ENCODE measurements at regions not wholly inside any gene's neighbourhood (a gene's known extent, or its start where the extent isn't known, plus 50 kb on each side); places are given as distances from the start of the nearest gene placed in this dataset.
"Not testable (repeated sequence)": the region's sequence is repeated elsewhere in the genome, so short reads cannot be mapped to it uniquely, and the experiment has no call there.

DNA sequence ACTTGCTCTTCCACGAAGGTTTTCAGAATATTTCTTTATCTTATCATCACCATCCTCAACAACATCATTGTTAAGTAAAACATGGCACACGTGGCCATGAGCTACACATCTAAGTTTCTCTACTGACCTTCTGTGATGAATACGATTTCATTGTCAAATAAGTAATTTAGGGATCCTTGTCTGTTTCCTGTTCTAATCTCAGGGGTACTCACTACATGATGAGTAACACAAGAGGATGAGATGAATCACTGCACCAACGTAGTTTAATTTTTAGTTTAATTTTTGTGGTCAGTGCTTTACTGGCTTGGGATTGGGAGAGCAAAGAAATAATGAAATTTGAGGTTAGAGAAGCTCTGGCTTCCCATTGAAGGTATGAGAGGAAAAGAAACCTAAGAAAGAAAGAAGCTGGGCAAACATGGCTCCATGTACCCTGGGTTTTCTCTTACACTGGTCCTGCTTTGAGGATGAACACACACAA, 461.9 kb upstream of the KLF6 start:
- no peaks in the 10 kb centered on the region for H3K27me3 ChIP-seq (ENCODE audit: control insufficient read depth in 5 of 5, insufficient read depth in 4 of 5, low read length in 5 of 5)
- H3K9me3 ChIP-seq (ENCODE audit: control insufficient read depth in 5 of 5, low read length in 5 of 5), result no peaks in the 10 kb centered on the region
- H3K27ac ChIP-seq (ENCODE audit: low read depth, low read length), result peak overlapping the region; percentile 22
- no peak overlapping the region for H3K9ac ChIP-seq (ENCODE audit: low read length in 5 of 5)
- no peaks in the 10 kb centered on the region for H3K36me3 ChIP-seq (ENCODE audit: control insufficient read depth in 5 of 5, insufficient read depth in 5 of 5, low read length in 5 of 5)
- peaks cover 0 to 17% (median 13%) of the 10 kb centered on the region in 5 donors for H3K4me1 ChIP-seq (ENCODE audit: control insufficient read depth in 5 of 5, insufficient read depth in 5 of 5, low read length in 5 of 5)
- no peak overlapping the region for H3K4me3 ChIP-seq (ENCODE audit: low read depth in 1 of 5, low read length in 5 of 5)

DNA sequence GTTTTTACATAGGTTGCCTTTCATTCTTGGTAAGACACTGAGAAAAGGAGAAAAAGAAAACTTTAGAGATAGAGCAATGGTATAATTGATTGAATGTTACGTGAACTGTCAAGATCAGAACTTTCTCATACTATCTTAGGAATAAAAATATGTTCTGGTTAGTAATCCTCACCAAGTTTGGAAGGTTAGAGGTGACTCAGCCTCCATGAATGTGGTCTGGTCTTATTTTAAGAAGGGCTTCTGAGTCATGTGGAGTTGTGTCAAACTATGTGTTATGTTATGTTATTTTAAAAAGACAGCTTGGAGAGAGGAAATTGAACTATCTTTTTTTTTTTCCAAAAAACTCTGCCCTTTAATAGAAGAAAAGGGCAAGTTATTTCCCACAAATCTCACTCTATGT, 458.6 kb upstream of the KLF6 start:
- H3K4me3 ChIP-seq (ENCODE audit: low read depth in 1 of 5, low read length in 5 of 5), result peak overlapping the region in 2 of 5 donors; percentile 4 to 45

GRCh38 chr10:4243169-4243568, 458.2 kb upstream of the KLF6 start:
- no peaks in the 10 kb centered on the region for H3K9me3 ChIP-seq (ENCODE audit: control insufficient read depth in 5 of 5, low read length in 5 of 5)
- H3K36me3 ChIP-seq (ENCODE audit: control insufficient read depth in 5 of 5, insufficient read depth in 5 of 5, low read length in 5 of 5), result no peaks in the 10 kb centered on the region
- H3K4me3 ChIP-seq (ENCODE audit: low read depth in 1 of 5, low read length in 5 of 5), result peak overlapping the region in 4 of 5 donors; percentile 4 to 45 (median 18)
- H3K9ac ChIP-seq (ENCODE audit: low read length in 5 of 5), result no peak overlapping the region
- H3K4me1 ChIP-seq (ENCODE audit: control insufficient read depth in 5 of 5, insufficient read depth in 5 of 5, low read length in 5 of 5), result peaks cover 2 to 30% (median 21%) of the 10 kb centered on the region in 5 donors
- peak overlapping the region; percentile 75 for H3K27ac ChIP-seq (ENCODE audit: low read depth, low read length)
- H3K27me3 ChIP-seq (ENCODE audit: control insufficient read depth in 5 of 5, insufficient read depth in 4 of 5, low read length in 5 of 5), result no peaks in the 10 kb centered on the region

More for the DNA sequence above, 458.6 kb upstream of the KLF6 start:
- Histone ChIP-seq H3K27me3 (ENCODE audit: control insufficient read depth in 5 of 5, insufficient read depth in 4 of 5, low read length in 5 of 5) (no peaks in the 10 kb centered on the region), H3K36me3 (ENCODE audit: control insufficient read depth in 5 of 5, insufficient read depth in 5 of 5, low read length in 5 of 5) (no peaks in the 10 kb centered on the region), H3K9ac (ENCODE audit: low read length in 5 of 5) (no peak overlapping the region), H3K27ac (ENCODE audit: low read depth, low read length) (peak overlapping the region; percentile 75), H3K4me1 (ENCODE audit: control insufficient read depth in 5 of 5, insufficient read depth in 5 of 5, low read length in 5 of 5) (peaks cover 2 to 30% (median 21%) of the 10 kb centered on the region in 5 donors), H3K9me3 (ENCODE audit: control insufficient read depth in 5 of 5, low read length in 5 of 5) (no peaks in the 10 kb centered on the region)

DNA sequence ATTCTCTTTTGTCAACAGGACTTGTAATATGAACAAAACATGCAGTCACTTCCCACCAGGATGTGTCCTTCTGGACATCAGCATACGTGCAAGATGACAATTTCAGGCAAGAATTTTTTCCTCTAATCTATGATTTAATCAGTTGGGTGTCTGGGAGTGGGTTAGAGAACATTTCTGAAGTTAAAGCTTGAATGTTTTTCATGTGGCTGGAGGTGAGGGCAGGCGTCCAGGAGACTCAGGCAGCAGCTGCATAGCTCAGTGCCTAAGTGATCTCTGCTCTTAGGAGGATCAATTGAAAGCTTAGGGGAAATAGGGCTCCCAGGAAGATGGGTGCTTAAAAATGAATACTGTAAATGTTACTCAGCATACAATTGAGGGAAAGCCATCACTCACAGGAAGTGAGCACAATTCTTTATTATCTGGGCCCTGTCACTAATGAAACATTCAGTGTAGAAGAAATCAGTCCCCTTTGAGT, 457.6 kb upstream of the KLF6 start:
- Histone ChIP-seq H3K27me3 (ENCODE audit: control insufficient read depth in 5 of 5, insufficient read depth in 4 of 5, low read length in 5 of 5) (no peaks in the 10 kb centered on the region), H3K4me3 (ENCODE audit: low read depth in 1 of 5, low read length in 5 of 5) (peak overlapping the region; percentile 5 to 45 (median 33)), H3K9me3 (ENCODE audit: control insufficient read depth in 5 of 5, low read length in 5 of 5) (no peaks in the 10 kb centered on the region), H3K27ac (ENCODE audit: low read depth, low read length) (peak overlapping the region; percentile 75), H3K36me3 (ENCODE audit: control insufficient read depth in 5 of 5, insufficient read depth in 5 of 5, low read length in 5 of 5) (no peaks in the 10 kb centered on the region), H3K9ac (ENCODE audit: low read length in 5 of 5) (peak overlapping the region in 1 of 5 donors; percentile 39), H3K4me1 (ENCODE audit: control insufficient read depth in 5 of 5, insufficient read depth in 5 of 5, low read length in 5 of 5) (peaks cover 2 to 30% (median 21%) of the 10 kb centered on the region in 5 donors)

- H3K4me3 ChIP-seq (ENCODE audit: low read depth in 1 of 5, low read length in 5 of 5), result peak overlapping the region; percentile 33 to 50 (median 42)
- H3K27ac ChIP-seq (ENCODE audit: low read depth, low read length), result peak overlapping the region; percentile 75
- peaks cover 0 to 2% (median 0%) of the 10 kb centered on the region in 5 donors for H3K9me3 ChIP-seq (ENCODE audit: control insufficient read depth in 5 of 5, low read length in 5 of 5)
- no peaks in the 10 kb centered on the region for H3K27me3 ChIP-seq (ENCODE audit: control insufficient read depth in 5 of 5, insufficient read depth in 4 of 5, low read length in 5 of 5)
- H3K4me1 ChIP-seq (ENCODE audit: control insufficient read depth in 5 of 5, insufficient read depth in 5 of 5, low read length in 5 of 5), result peaks cover 2 to 26% (median 21%) of the 10 kb centered on the region in 5 donors
- H3K36me3 ChIP-seq (ENCODE audit: control insufficient read depth in 5 of 5, insufficient read depth in 5 of 5, low read length in 5 of 5), result no peaks in the 10 kb centered on the region
- H3K9ac ChIP-seq (ENCODE audit: low read length in 5 of 5), result peak overlapping the region in 4 of 5 donors; percentile 10 to 48 (median 30)
These were observed 456.8 kb upstream of the KLF6 start for GRCh38 chr10:4241724-4242345.

- Histone ChIP-seq H3K27ac (ENCODE audit: low read depth, low read length) (peak overlapping the region; percentile 75), H3K4me3 (ENCODE audit: low read depth in 1 of 5, low read length in 5 of 5) (no peak overlapping the region), H3K27me3 (ENCODE audit: control insufficient read depth in 5 of 5, insufficient read depth in 4 of 5, low read length in 5 of 5) (no peaks in the 10 kb centered on the region), H3K9ac (ENCODE audit: low read length in 5 of 5) (no peak overlapping the region), H3K36me3 (ENCODE audit: control insufficient read depth in 5 of 5, insufficient read depth in 5 of 5, low read length in 5 of 5) (no peaks in the 10 kb centered on the region), H3K4me1 (ENCODE audit: control insufficient read depth in 5 of 5, insufficient read depth in 5 of 5, low read length in 5 of 5) (peaks cover 2 to 26% (median 21%) of the 10 kb centered on the region in 5 donors), H3K9me3 (ENCODE audit: control insufficient read depth in 5 of 5, low read length in 5 of 5) (peaks cover 0 to 4% (median 0%) of the 10 kb centered on the region in 5 donors)
These were observed 455.7 kb upstream of the KLF6 start for GRCh38 chr10:4240608-4241197.

GRCh38 chr10:4239186-4239585, 454.2 kb upstream of the KLF6 start:
- H3K27ac ChIP-seq (ENCODE audit: low read depth, low read length), result no peak overlapping the region
- peaks cover 2 to 26% (median 21%) of the 10 kb centered on the region in 5 donors for H3K4me1 ChIP-seq (ENCODE audit: control insufficient read depth in 5 of 5, insufficient read depth in 5 of 5, low read length in 5 of 5)

DNA sequence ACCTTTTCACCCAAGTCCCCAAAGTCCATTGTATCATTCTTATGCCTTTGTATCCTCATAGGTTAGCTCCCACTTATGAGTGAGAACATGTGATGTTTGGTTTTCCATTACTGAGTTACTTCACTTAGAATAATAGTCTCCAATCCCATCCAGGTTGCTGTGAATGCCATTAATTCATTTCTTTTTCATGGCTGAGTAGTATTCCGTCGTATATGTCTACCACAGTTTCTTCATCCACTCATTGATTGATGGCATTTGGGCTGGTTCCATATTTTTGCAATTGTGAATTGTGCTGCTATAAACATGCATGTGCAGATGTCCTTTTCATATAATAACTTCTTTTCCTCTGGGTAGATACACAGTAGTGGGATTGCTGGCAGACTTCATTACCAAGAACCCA, 451.9 kb upstream of the KLF6 start:
- Histone ChIP-seq H3K9me3 (ENCODE audit: control insufficient read depth in 5 of 5, low read length in 5 of 5) (peaks cover 0 to 11% (median 4%) of the 10 kb centered on the region in 5 donors), H3K4me1 (ENCODE audit: control insufficient read depth in 5 of 5, insufficient read depth in 5 of 5, low read length in 5 of 5) (peaks cover 2 to 13% (median 10%) of the 10 kb centered on the region in 5 donors)
- not testable (repeated sequence) for H3K36me3 ChIP-seq (ENCODE audit: control insufficient read depth in 5 of 5, insufficient read depth in 5 of 5, low read length in 5 of 5); H3K4me3 ChIP-seq (ENCODE audit: low read depth in 1 of 5, low read length in 5 of 5); H3K27ac ChIP-seq (ENCODE audit: low read depth, low read length); H3K9ac ChIP-seq (ENCODE audit: low read length in 5 of 5); H3K27me3 ChIP-seq (ENCODE audit: control insufficient read depth in 5 of 5, insufficient read depth in 4 of 5, low read length in 5 of 5)

More at GRCh38 chr10:4239186-4239585, 454.2 kb upstream of the KLF6 start:
- Histone ChIP-seq H3K36me3 (ENCODE audit: control insufficient read depth in 5 of 5, insufficient read depth in 5 of 5, low read length in 5 of 5) (no peaks in the 10 kb centered on the region), H3K9me3 (ENCODE audit: control insufficient read depth in 5 of 5, low read length in 5 of 5) (peaks cover 0 to 4% (median 0%) of the 10 kb centered on the region in 5 donors), H3K4me3 (ENCODE audit: low read depth in 1 of 5, low read length in 5 of 5) (no peak overlapping the region), H3K9ac (ENCODE audit: low read length in 5 of 5) (no peak overlapping the region), H3K27me3 (ENCODE audit: control insufficient read depth in 5 of 5, insufficient read depth in 4 of 5, low read length in 5 of 5) (no peaks in the 10 kb centered on the region)

GRCh38 chr10:4234661-4235060, 449.7 kb upstream of the KLF6 start:
- no peak overlapping the region for H3K4me3 ChIP-seq (ENCODE audit: low read depth in 1 of 5, low read length in 5 of 5)
- no peak overlapping the region for H3K9ac ChIP-seq (ENCODE audit: low read length in 5 of 5)
- no peaks in the 10 kb centered on the region for H3K36me3 ChIP-seq (ENCODE audit: control insufficient read depth in 5 of 5, insufficient read depth in 5 of 5, low read length in 5 of 5)
- H3K27ac ChIP-seq (ENCODE audit: low read depth, low read length), result no peak overlapping the region
- H3K4me1 ChIP-seq (ENCODE audit: control insufficient read depth in 5 of 5, insufficient read depth in 5 of 5, low read length in 5 of 5), result no peaks in the 10 kb centered on the region
- no peaks in the 10 kb centered on the region for H3K27me3 ChIP-seq (ENCODE audit: control insufficient read depth in 5 of 5, insufficient read depth in 4 of 5, low read length in 5 of 5)
- peaks cover 0 to 11% (median 4%) of the 10 kb centered on the region in 5 donors for H3K9me3 ChIP-seq (ENCODE audit: control insufficient read depth in 5 of 5, low read length in 5 of 5)

DNA sequence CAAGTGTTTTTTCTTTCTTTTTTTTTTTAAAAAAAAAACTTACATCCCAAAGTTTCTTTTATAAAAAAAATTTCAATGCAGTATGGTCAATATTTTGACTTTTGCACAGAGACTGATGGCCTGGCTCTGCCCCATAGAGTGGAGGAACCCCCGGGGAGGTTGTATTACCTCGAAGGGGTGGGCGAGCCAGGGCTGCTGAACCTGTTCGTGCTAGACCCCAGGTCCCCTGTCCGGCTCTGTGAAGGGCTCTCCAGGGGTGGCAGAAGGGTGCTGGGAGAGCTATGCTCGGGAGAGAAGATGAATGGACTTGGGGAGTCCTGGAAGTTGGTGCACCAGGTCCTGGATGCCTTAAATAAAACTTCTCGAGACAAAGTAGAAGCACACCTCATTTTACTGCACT, 446.4 kb upstream of the KLF6 start:
- no peak overlapping the region for H3K4me3 ChIP-seq (ENCODE audit: low read depth in 1 of 5, low read length in 5 of 5)
- no peak overlapping the region for H3K9ac ChIP-seq (ENCODE audit: low read length in 5 of 5)
- no peaks in the 10 kb centered on the region for H3K36me3 ChIP-seq (ENCODE audit: control insufficient read depth in 5 of 5, insufficient read depth in 5 of 5, low read length in 5 of 5)
- H3K9me3 ChIP-seq (ENCODE audit: control insufficient read depth in 5 of 5, low read length in 5 of 5), result peaks cover 0 to 7% (median 4%) of the 10 kb centered on the region in 5 donors
- H3K27me3 ChIP-seq (ENCODE audit: control insufficient read depth in 5 of 5, insufficient read depth in 4 of 5, low read length in 5 of 5), result no peaks in the 10 kb centered on the region
- no peaks in the 10 kb centered on the region for H3K4me1 ChIP-seq (ENCODE audit: control insufficient read depth in 5 of 5, insufficient read depth in 5 of 5, low read length in 5 of 5)
- H3K27ac ChIP-seq (ENCODE audit: low read depth, low read length), result no peak overlapping the region
